GM12878 (cell line): ENCODE measurements at regions not wholly inside any gene's neighbourhood (a gene's known extent, or its start where the extent isn't known, plus 50 kb on each side); places are given as distances from the start of the nearest gene placed in this dataset.

Source experiments
- ATAC-seq: fragments of 200-7000 bp; cut with Tn5 transposase; 3 replicates; pipeline ENCODE4 v1.9.1; 2020; ENCODE audit warnings: mild to moderate bottlenecking, moderate library complexity
- BruUV-seq: library from RNA; stranded (reverse); fragments of 400-500 nt; replicated peaks from 2 replicates; lab custom pipeline; 2021; lab: Mats Ljungman, UMichigan
- CTCF ChIA-PET: fragments of 300-600 bp; sonication (Branson Sonifier 250); formaldehyde crosslinking; extraction: SDS; loops from one replicate; lab custom pipeline; 2021; ENCODE audit warnings: inconsistent platforms; lab: Yijun Ruan, JAX
- POLR2A ChIA-PET: fragments of 350-600 bp; formaldehyde crosslinking; extraction: SDS; loops from one replicate; lab custom pipeline; 2021; ENCODE audit warnings: inconsistent platforms; lab: Charles Lee
- RAD21 ChIA-PET: fragments of 300-600 bp; sonication (Branson Sonifier 250); formaldehyde crosslinking; loops from one replicate; lab custom pipeline; 2023; ENCODE audit warnings: antibody characterized with exemption; ENCODE audit not compliant: unreplicated experiment; lab: Charles Lee
- SMC1A ChIA-PET: fragments of 300-600 bp; sonication (Branson Sonifier 250); formaldehyde crosslinking; loops from one replicate; lab custom pipeline; 2023; ENCODE audit not compliant: unreplicated experiment, uncharacterized antibody; lab: Charles Lee
- DNase-seq: peaks from one replicate; pipeline ENCODE4 v3.0.0-alpha.2; 2011; ENCODE audit warnings: low read depth, low spot score
- FAIRE-seq: peaks from 3 replicates; lab custom pipeline; 2011; peaks lifted over from hg19 to GRCh38; lab: Jason Lieb, UNC
- H2AFZ ChIP-seq: 2 replicates; pipeline ENCODE4 v1.6.0; 2011; ENCODE audit warnings: low read depth, low read length, control low read depth; ENCODE audit not compliant: control insufficient read depth
- H3K27ac ChIP-seq: 2 replicates; pipeline ENCODE4 v1.5.1; 2011; ENCODE audit warnings: control low read depth; ENCODE audit not compliant: control insufficient read depth, insufficient read depth
- H3K27me3 ChIP-seq, 2 experiments: replicated peaks in 1 of 2; 2 replicates each; pipeline versions ENCODE4 v1.6.0 to v1.6.1; 2011; ENCODE audit warnings: low read length in 1 of 2; ENCODE audit not compliant: control insufficient read depth in 2 of 2, insufficient read depth in 2 of 2
- H3K36me3 ChIP-seq, 2 experiments: 2 replicates each; pipeline ENCODE4 v1.5.1; 2011; ENCODE audit warnings: low read length in 1 of 2; ENCODE audit not compliant: control insufficient read depth in 2 of 2, insufficient read depth in 2 of 2
- H3K4me1 ChIP-seq: 2 replicates; pipeline ENCODE4 v1.6.1; 2011; ENCODE audit warnings: mild to moderate bottlenecking, low read length, moderate library complexity, mixed read lengths; ENCODE audit not compliant: control insufficient read depth, insufficient read depth
- H3K4me2 ChIP-seq: 2 replicates; pipeline ENCODE4 v1.6.0; 2011; ENCODE audit warnings: control low read depth; ENCODE audit not compliant: control insufficient read depth, insufficient read depth
- H3K4me3 ChIP-seq: fragments of 200-600 bp; sonication (generic); 2 replicates; pipeline ENCODE4 v1.5.1; 2016
- H3K79me2 ChIP-seq: 2 replicates; pipeline ENCODE4 v1.6.0; 2011; ENCODE audit warnings: low read length; ENCODE audit not compliant: control insufficient read depth, insufficient read depth
- H3K9ac ChIP-seq: 2 replicates; pipeline ENCODE4 v1.8.0; 2011; ENCODE audit warnings: low read length, control low read depth, mixed read lengths; ENCODE audit not compliant: control insufficient read depth, insufficient read depth
- H3K9me3 ChIP-seq: replicated peaks from 3 replicates; pipeline ENCODE4 v1.5.1; 2011; ENCODE audit warnings: mild to moderate bottlenecking, low read length; ENCODE audit not compliant: control insufficient read depth, insufficient read depth
- H4K20me1 ChIP-seq: 2 replicates; pipeline ENCODE4 v1.6.0; 2011; ENCODE audit not compliant: control insufficient read depth, insufficient read depth
- HSF1 ChIP-seq: fragments of 150-350 bp; IDR thresholded peaks from 2 replicates; pipeline ENCODE4 v1.6.1; 2014; ENCODE audit warnings: mild to moderate bottlenecking, low read depth, low read length
- NR2F1 ChIP-seq: fragments of 450-650 bp; conservative IDR thresholded peaks from 2 replicates; pipeline ENCODE4 v1.6.1; 2017; ENCODE audit warnings: mild to moderate bottlenecking
- RB1 ChIP-seq: fragments of 450-650 bp; formaldehyde crosslinking; IDR thresholded peaks from 2 replicates; pipeline ENCODE4 v1.6.1; 2017; ENCODE audit warnings: mild to moderate bottlenecking, borderline replicate concordance
- RUNX3 ChIP-seq: IDR thresholded peaks from 2 replicates; pipeline ENCODE4 v1.6.1; 2012; ENCODE audit warnings: low read length, inconsistent platforms
- SKIL ChIP-seq: fragments of 450-650 bp; IDR thresholded peaks from 2 replicates; pipeline ENCODE4 v1.6.1; 2017; ENCODE audit warnings: mild to moderate bottlenecking, low read depth, inconsistent platforms; ENCODE audit not compliant: poor library complexity, severe bottlenecking
- SREBF1 ChIP-seq: IDR thresholded peaks from 2 replicates; pipeline ENCODE4 v1.6.1; 2012; ENCODE audit warnings: mild to moderate bottlenecking, low read length
- WGBS: methylation state at CpG from one replicate; pipeline ENCODE4 v1.1.6; 2016; ENCODE audit warnings: low lambda C conversion rate; ENCODE audit not compliant: insufficient replicate concordance, insufficient coverage; ENCODE audit errors: missing lambda C conversion rate; 5-methylcytosine and 5-hydroxymethylcytosine counted together
- in situ Hi-C: fragments of 300-500 bp; cut with MboI; formaldehyde crosslinking; loops from 9 replicates; pipeline ENCODE4 v1.14.3; 2018; ENCODE audit warnings: mixed read lengths
- intact Hi-C: fragments of 100-400 bp; cut with micrococcal nuclease; formaldehyde crosslinking; loops from one replicate; pipeline ENCODE4 v1.14.2; 2022; ENCODE audit not compliant: unreplicated experiment

- BruUV-seq, result no TSS peak
- ChIA-PET RAD21 (interaction anchor here (0.9 to 3.8 kb wide), 7 partner anchors 9 to 478 kb away, joined by 3 to 34 read pairs (median 7); partner anchors contain the start of genes AP1S2 and PIR), CTCF (interaction anchor here (0.7 to 6.7 kb wide), 12 partner anchors 9 to 159 kb away, joined by 3 to 40 read pairs (median 3); partner anchors contain the start of gene AP1S2), POLR2A (no interaction called here), SMC1A (interaction anchor here (1.0 to 3.6 kb wide), 12 partner anchors 10 to 182 kb away, joined by 3 to 33 read pairs (median 4); partner anchors contain the start of genes AP1S2 and ZRSR2)
- peak; percentile 46; the same call in 1 of the 2 replicates for TF ChIP-seq RUNX3
- no peak for TF ChIP-seq RB1
- no peak for TF ChIP-seq NR2F1
- no peak for TF ChIP-seq HSF1
- no peak for TF ChIP-seq SREBF1
- no peak for TF ChIP-seq SKIL
- peak; percentile 31 for ATAC-seq
- DNase-seq, result no peak
- no peaks in the 10 kb centered on the region for H3K79me2 ChIP-seq
- H3K4me2 ChIP-seq, result no peak overlapping the region
- intact Hi-C loops (loop anchor here (2.0 to 5.0 kb wide), 2 partner anchors 123 to 284 kb away; no protein-coding TSS in a partner anchor), in situ Hi-C loops (loop anchor here (5.0 kb wide), 1 partner anchor 209 kb away; no protein-coding TSS in a partner anchor)
- H2AFZ ChIP-seq, result no peak overlapping the region
- FAIRE-seq, result no peak
- no peak overlapping the region for H3K9ac ChIP-seq
- 56% methylated on average over 3 of the region's 4 CpGs for WGBS
- H3K4me3 ChIP-seq, result no peak overlapping the region
- H3K9me3 ChIP-seq, result no peaks in the 10 kb centered on the region
- no peaks in the 10 kb centered on the region; the same call in 1 of the 2 replicates for H3K4me1 ChIP-seq
- no peaks in the 10 kb centered on the region for H3K27me3 ChIP-seq
- no peaks in the 10 kb centered on the region for H4K20me1 ChIP-seq
- no peaks in the 10 kb centered on the region for H3K36me3 ChIP-seq
- H3K27ac ChIP-seq, result no peak overlapping the region
Measured at GRCh38 chrX:15971696-15972095, 117.1 kb upstream of the AP1S2 start.
